ENCODE measurements at regions not wholly inside any gene's neighbourhood (a gene's known extent, or its start where the extent isn't known, plus 50 kb on each side); places are given as distances from the start of the nearest gene placed in this dataset.

DNA sequence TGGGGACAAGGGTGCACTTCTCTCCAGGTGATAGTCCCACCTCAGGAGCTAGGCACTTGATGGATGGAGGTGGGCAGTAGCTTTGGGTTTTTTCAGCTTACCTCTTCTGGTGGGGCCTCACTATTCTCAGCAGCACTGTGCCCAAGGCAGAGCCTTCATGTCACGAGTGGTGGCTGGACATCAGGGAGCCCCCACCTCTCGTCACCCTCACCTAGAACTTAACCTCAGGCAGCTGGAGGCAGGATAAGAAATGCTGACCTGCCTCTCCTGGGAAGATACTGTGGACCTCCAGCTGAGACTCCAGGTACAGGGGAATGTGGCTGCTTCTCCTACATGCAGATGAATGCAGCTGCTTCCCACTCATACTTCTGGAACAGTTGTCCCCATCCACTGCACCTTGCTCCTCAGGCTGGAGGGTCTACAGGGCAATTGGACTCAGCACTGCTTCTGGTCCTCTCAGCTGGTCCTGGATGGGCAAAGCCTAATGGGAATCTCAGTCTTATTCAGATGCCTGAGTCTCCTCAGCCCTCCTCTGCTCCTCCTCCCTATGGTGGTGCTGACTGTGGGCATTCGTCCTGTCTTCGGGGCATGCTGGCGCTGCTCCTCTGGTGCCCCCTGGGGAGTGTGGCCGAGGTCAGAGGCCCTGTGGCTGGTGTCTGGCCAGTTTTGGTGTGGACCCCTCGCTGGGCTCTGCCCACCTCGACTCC lies 129.9 kb downstream of the KLF13 start:
- DNase-seq (ENCODE audit: low read depth in 2 of 2): no peak

DNA sequence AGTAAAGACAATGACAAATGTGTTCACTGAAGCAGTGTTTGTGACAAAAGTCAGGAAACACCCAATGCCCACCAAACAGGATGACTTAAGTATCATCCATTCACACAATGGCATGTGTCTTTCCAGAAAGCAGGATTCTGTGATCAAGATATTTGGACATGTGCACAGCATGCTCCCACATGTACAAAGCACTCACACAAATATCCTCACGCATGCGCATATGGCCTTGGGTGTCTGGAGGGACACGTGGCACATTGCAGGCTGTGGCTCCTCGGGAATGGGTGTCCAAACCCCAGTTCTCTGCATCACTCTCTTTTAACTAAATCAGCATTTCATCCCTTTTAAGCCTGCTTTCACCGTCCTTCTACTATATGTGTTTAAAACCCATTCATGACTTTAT lies 130.5 kb downstream of the KLF13 start:
- DNase-seq (ENCODE audit: low read depth in 2 of 2): no peak

DNA sequence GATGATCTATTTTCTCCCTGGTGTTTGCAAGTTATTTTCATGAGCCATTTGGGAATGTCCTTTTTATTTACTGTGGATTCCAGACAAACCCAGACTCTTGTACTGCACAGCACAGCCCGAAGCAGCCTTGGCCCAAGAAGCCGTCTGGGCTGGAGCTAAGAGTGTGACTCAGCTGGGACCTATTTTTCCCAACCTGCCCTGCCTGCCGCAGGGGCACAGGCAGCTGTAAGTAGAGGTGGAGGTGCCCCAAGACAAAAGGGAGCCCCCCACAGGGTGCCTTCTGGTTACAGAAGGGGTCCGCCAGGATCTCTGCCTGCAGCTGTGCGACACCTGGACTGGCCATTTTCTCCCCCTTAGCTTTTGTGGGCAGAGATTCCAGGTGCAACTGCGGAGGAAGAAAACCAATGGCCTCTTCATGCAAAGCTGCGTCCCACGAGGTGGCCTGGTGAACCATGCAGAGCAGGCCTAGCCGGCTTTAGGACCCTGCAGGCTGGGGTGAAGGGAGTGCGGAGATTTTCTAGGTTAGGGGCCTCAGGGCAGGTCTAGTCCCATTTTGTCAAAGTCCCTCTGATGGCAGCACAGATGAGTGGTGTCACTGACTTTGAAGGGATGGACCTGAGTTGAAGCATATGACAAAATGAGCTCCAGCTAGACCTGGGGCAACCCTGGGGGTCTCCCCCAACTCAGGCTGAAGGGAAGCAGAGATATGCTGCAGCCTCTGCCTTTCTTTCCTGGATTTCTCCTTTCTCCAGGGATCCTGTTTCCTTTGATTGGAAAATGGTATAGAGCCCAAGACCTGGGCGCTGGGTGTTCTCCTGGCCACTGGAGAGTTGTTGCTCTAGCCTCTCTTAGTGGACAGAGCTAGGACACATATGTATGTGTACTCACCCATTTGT lies 131.2 kb downstream of the KLF13 start:
- DNase-seq (ENCODE audit: low read depth in 2 of 2): no peak

DNA sequence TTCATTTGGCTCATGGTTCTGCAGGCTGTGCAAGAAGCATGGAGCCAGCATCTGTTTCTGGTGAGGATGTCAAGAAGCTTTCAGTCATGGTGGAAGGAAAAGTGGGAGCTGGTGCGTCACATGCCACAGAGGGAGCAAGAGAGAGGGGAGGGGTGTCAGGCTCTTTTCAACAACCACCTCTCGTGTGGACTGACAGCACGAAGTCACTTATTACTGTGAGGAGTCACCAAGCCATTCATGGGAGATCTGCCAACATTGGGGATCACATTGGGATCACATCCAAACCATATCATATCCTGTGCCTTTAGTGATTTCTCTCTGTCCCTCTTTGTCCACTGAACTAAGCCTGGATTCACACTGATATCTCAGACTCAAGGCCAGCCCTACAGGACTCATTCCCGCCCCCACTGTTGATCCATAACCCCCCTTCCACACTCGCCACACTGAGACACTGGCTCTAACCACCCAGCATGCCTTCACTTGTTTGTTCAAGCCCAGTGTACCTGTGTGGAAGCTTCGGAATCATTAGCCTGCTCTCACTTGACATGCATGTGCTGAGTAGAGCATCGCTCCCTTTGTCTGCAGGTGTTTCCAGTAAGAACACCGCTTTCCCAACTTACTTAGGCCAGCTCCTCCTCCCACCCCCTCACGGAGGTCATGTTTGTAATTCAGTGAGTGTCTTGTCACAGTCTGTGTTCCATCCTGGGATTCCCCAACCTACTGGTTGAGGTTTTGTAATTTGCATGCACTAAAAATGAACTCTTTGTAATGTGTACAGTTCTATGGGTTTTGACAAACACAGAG lies 132.2 kb downstream of the KLF13 start:
- no peak for DNase-seq (ENCODE audit: low read depth in 2 of 2)

DNA sequence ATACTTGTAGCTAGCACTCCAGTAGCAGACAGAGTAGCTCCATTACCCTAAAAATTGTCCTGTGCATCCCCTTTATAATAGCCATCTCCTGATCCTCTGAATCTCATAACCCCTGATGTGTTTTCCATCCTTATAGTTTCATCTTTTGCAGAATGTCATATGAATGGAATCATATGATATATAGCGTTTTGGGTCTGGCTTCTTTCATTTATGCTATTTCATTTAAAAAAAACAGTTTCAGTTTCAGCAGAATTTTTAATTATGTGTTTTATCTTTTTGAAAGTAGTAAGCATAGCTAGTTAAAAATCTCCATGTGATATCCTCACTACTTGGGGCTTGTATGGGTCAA lies 132.7 kb downstream of the KLF13 start:
- DNase-seq (ENCODE audit: low read depth in 2 of 2): no peak

DNA sequence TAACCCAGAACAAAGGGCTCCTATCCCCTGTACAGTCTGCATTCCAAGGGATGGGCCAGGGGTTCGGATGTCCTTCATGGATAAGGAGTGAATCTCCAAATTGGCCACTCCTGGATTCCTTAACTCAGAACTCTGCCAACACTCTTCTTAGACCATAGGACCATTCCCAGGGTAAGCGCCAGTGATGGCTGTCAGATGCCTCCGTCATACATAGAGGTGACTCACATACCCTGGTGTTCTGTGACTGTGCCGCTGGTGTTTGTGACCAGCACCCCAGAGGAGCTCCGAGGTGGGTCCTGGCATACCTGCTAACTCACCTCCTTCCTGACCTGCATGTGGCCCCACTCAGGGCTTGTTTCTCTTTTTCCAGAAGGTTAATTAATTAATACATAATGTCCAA lies 134.7 kb downstream of the KLF13 start:
- no peak for DNase-seq (ENCODE audit: low read depth in 2 of 2)

DNA sequence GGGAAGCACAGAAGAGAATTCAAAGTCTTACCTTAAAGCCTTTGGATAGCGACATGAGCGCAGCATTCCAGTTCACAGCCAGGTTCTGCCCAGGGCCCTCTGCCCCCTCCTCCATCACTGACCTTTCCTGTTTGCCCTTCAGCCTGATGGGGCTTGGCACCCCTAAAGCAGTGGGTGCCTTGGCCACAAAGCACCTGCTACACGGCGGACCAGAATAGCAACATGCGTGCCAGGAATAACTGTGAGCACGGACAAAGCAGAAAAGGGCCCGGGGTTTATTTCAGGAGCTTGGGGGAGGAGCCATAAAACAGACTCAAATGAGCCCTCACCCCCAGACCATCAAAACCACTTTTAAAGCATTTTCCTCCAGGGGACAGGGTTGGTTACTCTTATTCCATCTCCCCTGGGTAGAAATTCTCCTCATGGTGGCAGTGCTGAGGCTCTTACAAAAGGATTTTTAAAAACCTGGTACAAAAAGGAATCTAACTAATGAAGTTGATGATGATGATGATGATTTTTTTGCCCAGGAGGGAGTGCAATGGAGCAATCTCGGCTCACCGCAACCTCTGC lies 135.4 kb downstream of the KLF13 start:
- DNase-seq (ENCODE audit: low read depth in 2 of 2): no peak

DNA sequence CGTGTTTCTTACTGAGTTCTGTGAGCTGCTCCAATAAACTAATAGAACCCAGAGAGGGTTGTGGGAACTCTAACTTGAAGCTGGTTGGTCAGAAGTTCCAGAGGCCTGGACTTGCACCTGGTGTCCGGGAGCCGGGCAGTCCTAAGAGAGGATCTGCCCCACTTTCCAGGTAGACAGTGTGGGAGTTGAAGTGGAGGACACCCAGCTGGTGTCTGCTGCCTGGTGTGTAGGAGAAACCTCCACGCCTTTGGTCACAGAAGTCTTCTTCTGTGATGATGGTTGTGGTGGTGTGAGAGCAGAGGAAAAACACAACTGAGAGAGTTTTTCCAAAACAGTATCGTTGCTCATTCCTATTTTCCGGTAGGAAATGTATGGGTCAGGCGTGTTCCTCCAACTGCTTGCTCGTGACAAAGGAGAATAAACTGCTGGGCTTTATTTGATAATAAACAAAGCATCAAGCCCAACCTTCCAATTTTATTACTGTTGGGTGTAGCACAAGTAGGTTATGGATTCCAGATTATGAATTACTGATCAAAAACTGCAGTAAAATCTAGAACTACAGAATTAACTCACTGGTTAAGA lies 137.0 kb downstream of the KLF13 start:
- no peak for DNase-seq (ENCODE audit: low read depth in 2 of 2)

DNA sequence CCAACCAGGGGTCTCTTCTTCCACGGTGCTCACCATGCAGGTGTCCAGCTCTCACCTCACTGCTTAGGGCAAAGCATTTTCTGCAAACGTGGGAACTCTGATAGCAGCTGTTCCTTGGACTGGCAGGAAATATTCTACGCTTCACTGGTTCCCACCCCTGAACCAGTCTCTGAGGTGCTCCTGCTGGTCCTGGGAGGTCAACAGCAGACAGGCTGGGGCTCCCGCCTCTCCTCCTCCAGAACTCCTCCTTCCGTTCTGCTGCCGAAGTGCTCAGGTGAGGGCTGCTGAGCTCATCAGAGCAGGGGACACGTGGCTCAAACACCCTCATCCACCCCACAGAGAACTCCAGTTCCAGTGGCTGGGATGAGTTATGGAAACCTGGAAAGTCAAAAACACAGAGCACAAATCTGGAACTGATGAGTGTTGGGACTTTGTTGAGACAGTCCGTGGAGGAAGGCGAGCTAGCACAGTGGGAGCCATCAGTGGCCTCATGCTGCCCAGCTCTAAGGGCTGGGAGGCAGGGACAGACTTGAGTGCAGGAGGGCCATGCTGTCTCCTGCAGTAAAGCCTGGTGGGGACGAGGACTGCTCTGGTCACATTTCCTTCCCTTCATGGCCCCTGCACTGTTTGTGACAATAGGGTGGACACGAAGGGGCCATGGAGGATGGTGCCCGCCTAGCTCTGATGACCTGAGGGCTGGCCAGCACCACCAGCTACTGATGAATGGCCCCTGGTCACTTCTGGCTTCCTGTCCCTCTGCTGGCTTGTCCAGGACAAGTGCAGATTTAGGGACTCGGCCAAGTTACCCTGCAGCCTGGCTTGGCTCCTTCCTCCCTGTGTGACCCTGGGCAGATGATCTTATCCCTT lies 137.8 kb downstream of the KLF13 start:
- no peak for DNase-seq (ENCODE audit: low read depth in 2 of 2)

DNA sequence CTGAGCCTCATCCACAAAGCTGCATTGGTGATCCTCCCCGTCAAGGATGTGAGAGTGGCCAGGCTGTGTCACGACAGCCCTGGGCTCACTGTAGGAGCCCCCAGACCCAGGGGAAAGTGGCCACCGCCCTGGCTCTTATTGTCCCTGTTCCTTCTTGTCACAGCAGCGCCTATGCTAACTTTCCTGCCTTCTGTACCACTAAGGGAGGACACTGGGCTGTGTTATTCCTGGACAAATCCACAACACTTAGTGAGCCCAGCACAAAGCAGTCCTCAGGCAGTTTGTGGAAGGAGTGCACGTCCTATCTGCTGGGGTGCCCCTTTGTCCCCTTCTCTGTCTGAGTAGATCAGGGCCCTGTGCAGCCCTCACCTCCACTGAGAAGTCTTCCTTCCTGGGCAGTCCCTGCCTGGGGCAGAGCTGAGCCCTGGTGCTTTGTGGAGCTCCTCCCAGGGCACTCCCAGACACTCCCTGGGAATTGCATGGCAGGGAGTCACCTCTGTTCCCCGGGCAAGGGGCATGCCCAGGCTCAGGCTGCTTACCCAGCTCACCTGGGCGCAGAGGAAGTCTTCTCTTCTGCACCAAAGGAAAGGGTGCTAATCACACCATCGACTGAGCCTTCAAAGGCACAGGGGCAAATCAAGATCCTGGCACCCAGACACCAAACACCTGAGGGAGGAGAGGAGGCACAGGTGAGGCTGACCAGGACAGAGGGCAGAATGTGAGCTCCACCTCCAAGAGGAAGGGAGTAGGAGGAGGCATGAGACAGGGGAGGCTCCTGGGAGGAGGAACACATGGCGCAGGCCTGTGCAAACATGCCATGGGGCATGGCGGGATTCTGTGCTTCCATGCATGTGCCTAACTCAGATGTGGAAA lies 138.7 kb downstream of the KLF13 start:
- DNase-seq (ENCODE audit: low read depth in 2 of 2): no peak

DNA sequence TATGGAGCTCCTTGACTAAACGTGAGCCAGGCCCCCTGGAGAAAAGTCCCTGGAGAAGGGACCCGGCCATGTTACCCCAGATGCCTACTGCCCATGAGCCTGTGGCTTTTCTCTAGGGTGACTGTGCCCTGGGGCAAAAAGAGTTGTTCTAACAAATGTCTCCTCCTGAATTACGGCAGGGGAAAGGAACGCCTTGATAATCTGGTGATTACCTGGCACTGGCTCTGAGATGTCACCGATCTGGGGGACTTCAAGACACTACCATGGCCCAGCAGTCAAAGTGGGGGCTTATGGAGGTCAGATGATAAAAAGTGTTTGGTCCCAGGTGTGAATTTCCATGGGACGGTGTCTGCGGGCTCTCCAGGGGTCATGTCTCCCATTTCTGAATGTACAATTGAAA lies 140.7 kb downstream of the KLF13 start:
- DNase-seq (ENCODE audit: low read depth in 2 of 2): no peak

DNA sequence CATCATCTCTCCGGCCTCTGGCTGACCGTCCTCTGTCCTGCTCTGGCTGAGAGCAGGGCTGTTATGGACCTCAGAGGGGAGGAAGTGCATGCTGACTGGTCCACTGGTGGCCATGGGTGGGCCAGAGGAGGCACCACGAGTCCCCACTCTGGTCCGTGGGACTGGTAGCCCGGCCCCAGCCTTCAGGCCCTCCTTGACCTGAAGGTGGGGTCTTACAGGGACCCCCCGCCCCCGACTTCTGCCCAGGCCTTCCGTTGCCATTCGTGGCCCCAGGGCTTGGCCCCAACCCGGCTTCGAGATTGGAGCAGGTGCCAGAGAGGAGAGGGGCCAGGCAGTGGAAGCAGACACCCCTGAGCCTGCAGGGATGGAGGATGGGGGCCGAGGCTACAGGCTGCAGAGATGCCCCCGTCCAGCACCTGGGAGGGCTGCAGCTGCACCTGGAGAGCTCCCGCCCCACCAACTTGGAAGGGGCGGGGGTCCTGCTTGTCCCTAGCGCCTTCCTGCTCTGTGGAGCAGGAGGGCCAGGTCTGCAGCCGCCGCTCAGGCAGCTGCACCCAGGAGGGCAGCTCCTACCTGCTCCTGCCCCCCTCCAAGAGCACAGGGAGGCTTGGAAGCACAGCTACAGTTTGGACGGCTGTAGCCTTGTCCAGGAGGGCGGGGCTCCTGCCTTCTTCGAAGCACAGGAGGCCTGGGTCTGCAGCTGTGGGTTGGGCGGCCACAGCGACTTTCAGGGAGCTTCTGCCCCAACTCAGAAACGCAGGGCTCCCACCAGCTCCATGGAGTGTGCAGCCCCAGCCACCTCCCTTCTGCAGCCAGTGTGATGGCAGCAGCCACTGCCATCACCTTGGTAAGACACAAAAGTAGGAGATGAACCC lies 142.5 kb downstream of the KLF13 start:
- DNase-seq (ENCODE audit: low read depth in 2 of 2): no peak

DNA sequence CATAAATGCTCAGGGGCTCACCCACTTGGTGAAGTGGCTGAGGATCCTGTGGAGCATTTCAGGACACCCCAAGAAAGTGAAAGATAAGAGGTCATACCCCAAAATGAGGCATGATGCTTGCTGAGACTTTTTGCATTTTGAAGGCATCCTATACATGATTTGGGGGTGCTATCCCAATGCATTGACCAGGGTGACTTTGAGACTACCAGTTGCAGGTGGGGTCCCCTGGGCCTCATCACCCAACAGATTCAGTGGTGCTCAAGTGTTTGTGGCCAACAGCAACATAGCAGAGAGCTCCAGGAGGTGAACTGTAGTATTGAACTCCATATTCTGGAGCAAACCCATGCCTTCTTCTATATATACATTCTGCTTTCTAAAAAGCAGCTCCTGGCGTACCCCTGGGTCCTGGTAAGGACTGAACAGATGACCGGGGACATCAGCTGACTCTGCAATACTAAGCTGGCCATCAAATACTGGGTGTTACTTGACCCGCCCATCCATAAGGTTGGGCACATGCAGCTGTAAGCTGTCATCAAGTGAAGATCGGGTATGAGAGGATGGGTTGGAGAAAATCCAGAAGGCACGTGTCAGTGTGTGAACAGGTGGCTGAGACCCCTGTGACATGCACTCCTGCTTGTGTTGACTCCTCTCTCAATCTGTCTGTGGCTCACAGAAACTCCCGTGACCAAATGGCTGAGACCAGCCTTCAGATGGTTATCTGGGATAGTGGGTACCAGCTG lies 143.3 kb downstream of the KLF13 start:
- no peak for DNase-seq (ENCODE audit: low read depth in 2 of 2)

DNA sequence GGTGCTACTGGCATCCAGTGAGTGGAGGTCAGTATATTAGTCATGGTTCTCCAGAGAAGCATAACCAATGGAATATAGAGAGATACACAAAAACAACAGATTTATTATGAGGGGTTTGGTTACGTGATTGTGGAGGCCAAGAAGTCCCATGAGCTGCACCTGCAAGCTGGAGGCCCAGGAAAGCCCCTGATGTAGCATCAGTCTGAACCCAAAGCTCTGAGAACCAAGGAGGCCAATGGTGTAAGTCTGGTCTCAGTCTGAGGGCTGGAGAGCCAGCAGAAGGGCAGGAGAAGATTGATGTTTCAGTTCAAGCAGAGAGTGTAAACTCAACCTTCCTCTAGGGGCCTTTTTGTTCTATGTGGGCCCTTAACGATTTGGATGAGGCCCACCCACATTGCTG lies 144.1 kb downstream of the KLF13 start:
- no peak for DNase-seq (ENCODE audit: low read depth in 2 of 2)

DNA sequence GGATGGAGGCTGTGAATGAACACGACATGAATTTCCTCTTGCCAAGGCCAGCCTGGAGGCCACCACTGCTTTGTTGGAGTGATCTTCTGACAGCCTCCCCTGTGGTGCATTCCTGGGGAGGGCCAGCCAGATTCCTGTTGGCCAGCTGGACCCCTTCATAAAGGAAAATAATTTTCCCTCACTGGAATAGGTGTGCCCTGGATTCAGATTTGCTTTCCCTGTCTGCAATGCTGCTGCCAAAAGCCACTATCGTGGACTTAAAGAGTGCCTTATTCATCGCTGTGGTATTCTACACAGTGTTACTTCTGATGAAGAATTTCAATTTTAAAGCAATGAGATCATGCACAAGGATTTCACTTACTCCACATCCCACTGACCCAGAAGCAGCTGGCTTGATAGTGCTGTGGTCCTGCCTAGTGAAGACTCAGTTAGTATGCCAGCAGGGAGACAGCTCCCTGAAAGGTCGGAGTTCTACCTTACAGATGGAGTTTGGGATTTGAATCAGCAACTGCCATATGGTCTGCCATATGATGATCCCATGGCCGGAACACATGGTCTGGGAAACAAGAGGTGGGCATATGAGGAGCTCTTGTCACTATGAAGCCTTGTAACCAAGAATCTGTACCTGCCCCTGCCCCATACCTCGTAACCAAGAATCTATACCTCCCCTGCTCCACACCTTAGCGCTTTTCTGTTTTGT lies 145.2 kb downstream of the KLF13 start:
- no peak for DNase-seq (ENCODE audit: low read depth in 2 of 2)

DNA sequence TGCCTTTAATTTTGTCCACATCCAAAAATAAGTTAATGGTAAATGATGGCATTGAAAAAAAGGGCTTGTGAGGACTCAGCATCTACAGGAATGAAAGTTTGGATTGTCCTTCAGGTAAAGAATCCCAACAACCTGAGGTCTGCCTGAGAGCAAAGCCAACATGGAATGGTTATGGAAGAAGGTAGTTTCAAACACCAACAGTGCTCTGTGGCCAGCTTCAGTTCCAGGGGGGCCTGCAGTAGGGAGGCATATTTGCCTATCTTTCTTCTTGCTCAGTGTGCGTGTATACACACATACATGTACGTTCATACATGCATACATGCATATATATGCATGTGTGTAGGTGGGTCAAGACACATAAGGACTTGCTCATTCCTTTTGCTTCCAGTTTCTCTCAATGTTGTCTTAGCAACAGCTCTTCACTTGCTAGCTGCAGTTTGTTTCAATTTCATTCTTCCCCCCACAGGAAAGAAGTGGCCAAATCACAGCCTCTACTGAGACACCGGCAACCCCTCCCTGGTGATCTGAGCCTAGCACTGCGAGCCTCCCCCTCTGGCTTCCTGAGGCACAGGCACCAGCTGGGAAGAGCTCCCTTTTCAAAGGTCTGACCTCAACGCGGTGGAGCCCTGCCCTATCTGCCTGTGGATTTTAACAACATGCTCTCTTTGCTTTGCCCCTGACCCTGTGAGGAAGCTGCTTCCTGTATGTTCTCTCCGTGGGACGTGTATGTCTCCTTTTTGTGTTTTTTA lies 146.2 kb downstream of the KLF13 start:
- peak in 1 of 2 donors; percentile 27 for DNase-seq (ENCODE audit: low read depth in 2 of 2)
